ENCODE measurements at regions not wholly inside any gene's neighbourhood (a gene's known extent, or its start where the extent isn't known, plus 50 kb on each side); places are given as distances from the start of the nearest gene placed in this dataset.

DNA sequence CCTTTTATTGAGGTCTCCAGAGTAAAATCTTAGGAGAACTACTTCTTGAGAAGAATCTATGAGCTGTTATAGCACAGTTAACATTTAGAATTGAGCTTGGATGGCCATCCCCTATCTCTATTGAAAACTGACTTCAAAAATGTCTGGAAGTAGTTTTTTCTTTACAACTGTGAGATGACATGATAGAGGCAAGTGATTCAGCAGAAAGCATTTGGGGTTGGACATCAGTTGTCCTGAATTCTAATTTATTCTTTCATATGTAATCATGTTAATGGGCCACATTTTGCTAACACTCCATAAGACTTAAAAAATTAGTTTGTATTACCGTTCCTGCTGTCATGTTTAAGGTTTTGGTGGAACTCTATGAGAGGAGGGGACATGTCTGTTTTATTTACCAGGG lies 237.0 kb upstream of the SLC14A2 start:
- TF ChIP-seq, protein P1, sequence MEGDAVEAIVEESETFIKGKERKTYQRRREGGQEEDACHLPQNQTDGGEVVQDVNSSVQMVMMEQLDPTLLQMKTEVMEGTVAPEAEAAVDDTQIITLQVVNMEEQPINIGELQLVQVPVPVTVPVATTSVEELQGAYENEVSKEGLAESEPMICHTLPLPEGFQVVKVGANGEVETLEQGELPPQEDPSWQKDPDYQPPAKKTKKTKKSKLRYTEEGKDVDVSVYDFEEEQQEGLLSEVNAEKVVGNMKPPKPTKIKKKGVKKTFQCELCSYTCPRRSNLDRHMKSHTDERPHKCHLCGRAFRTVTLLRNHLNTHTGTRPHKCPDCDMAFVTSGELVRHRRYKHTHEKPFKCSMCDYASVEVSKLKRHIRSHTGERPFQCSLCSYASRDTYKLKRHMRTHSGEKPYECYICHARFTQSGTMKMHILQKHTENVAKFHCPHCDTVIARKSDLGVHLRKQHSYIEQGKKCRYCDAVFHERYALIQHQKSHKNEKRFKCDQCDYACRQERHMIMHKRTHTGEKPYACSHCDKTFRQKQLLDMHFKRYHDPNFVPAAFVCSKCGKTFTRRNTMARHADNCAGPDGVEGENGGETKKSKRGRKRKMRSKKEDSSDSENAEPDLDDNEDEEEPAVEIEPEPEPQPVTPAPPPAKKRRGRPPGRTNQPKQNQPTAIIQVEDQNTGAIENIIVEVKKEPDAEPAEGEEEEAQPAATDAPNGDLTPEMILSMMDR (conservative IDR thresholded peaks at IDR 0.05; ENCODE audit: low read depth in 2 of 2) = no peak
- TF ChIP-seq EZH2 (IDR thresholded peaks at IDR 0.05; ENCODE audit: low read depth, unreplicated experiment) (no peak), POLR2AphosphoS5 (IDR thresholded peaks at IDR 0.05; ENCODE audit: low read depth) (no peak), EZH2phosphoT487 (IDR thresholded peaks at IDR 0.05; ENCODE audit: unreplicated experiment) (no peak), CREB1 (CRISPR knock-in tag; IDR thresholded peaks at IDR 0.05; ENCODE audit: low read depth) (no peak), ZNF114 (CRISPR knock-in tag; IDR thresholded peaks at IDR 0.05) (no peak)
- TF ChIP-seq, protein P2, sequence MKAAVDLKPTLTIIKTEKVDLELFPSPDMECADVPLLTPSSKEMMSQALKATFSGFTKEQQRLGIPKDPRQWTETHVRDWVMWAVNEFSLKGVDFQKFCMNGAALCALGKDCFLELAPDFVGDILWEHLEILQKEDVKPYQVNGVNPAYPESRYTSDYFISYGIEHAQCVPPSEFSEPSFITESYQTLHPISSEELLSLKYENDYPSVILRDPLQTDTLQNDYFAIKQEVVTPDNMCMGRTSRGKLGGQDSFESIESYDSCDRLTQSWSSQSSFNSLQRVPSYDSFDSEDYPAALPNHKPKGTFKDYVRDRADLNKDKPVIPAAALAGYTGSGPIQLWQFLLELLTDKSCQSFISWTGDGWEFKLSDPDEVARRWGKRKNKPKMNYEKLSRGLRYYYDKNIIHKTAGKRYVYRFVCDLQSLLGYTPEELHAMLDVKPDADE (IDR thresholded peaks at IDR 0.05) = no peak
- TF ChIP-seq, protein P3, sequence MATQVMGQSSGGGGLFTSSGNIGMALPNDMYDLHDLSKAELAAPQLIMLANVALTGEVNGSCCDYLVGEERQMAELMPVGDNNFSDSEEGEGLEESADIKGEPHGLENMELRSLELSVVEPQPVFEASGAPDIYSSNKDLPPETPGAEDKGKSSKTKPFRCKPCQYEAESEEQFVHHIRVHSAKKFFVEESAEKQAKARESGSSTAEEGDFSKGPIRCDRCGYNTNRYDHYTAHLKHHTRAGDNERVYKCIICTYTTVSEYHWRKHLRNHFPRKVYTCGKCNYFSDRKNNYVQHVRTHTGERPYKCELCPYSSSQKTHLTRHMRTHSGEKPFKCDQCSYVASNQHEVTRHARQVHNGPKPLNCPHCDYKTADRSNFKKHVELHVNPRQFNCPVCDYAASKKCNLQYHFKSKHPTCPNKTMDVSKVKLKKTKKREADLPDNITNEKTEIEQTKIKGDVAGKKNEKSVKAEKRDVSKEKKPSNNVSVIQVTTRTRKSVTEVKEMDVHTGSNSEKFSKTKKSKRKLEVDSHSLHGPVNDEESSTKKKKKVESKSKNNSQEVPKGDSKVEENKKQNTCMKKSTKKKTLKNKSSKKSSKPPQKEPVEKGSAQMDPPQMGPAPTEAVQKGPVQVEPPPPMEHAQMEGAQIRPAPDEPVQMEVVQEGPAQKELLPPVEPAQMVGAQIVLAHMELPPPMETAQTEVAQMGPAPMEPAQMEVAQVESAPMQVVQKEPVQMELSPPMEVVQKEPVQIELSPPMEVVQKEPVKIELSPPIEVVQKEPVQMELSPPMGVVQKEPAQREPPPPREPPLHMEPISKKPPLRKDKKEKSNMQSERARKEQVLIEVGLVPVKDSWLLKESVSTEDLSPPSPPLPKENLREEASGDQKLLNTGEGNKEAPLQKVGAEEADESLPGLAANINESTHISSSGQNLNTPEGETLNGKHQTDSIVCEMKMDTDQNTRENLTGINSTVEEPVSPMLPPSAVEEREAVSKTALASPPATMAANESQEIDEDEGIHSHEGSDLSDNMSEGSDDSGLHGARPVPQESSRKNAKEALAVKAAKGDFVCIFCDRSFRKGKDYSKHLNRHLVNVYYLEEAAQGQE (IDR thresholded peaks at IDR 0.05; ENCODE audit: unreplicated experiment) = no peak
